ENCODE measurements at regions not wholly inside any gene's neighbourhood (a gene's known extent, or its start where the extent isn't known, plus 50 kb on each side); places are given as distances from the start of the nearest gene placed in this dataset.

- no peak for DNase-seq (ENCODE audit: extremely low spot score, unreplicated experiment)
- Mint-ChIP-seq H3K4me3 (ENCODE audit: unreplicated experiment) (no peak overlapping the region), H3K27me3 (ENCODE audit: unreplicated experiment) (no peaks in the 10 kb centered on the region), H3K27ac (ENCODE audit: unreplicated experiment) (no peak overlapping the region), H3K36me3 (ENCODE audit: unreplicated experiment) (no peaks in the 10 kb centered on the region), H3K4me1 (ENCODE audit: unreplicated experiment) (peaks cover 3% of the 10 kb centered on the region), H3K9me3 (ENCODE audit: unreplicated experiment) (no peaks in the 10 kb centered on the region)
- TF ChIP-seq CTCF (IDR thresholded peaks at IDR 0.05) = no peak
Measured at GRCh38 chr12:71283883-71284282, 126.1 kb upstream of the TSPAN8 start.

GRCh38 chr12:71282925-71283324 is 125.1 kb upstream of the TSPAN8 start:
- TF ChIP-seq CTCF (IDR thresholded peaks at IDR 0.05) = no peak
- no peak for DNase-seq (ENCODE audit: extremely low spot score, unreplicated experiment)
- H3K36me3 Mint-ChIP-seq (ENCODE audit: unreplicated experiment) = no peaks in the 10 kb centered on the region
- peaks cover 3% of the 10 kb centered on the region for H3K4me1 Mint-ChIP-seq (ENCODE audit: unreplicated experiment)
- no peak overlapping the region for H3K4me3 Mint-ChIP-seq (ENCODE audit: unreplicated experiment)
- no peaks in the 10 kb centered on the region for H3K9me3 Mint-ChIP-seq (ENCODE audit: unreplicated experiment)
- H3K27ac Mint-ChIP-seq (ENCODE audit: unreplicated experiment) = no peak overlapping the region
- no peaks in the 10 kb centered on the region for H3K27me3 Mint-ChIP-seq (ENCODE audit: unreplicated experiment)

- H3K4me1 Mint-ChIP-seq (ENCODE audit: unreplicated experiment) = peaks cover 3% of the 10 kb centered on the region
- no peak overlapping the region for H3K27ac Mint-ChIP-seq (ENCODE audit: unreplicated experiment)
- H3K27me3 Mint-ChIP-seq (ENCODE audit: unreplicated experiment) = peaks cover 5% of the 10 kb centered on the region
- no peak for TF ChIP-seq CTCF (IDR thresholded peaks at IDR 0.05)
- H3K36me3 Mint-ChIP-seq (ENCODE audit: unreplicated experiment) = no peaks in the 10 kb centered on the region
- no peak overlapping the region for H3K4me3 Mint-ChIP-seq (ENCODE audit: unreplicated experiment)
- no peak for DNase-seq (ENCODE audit: extremely low spot score, unreplicated experiment)
- H3K9me3 Mint-ChIP-seq (ENCODE audit: unreplicated experiment) = no peaks in the 10 kb centered on the region
Measured at GRCh38 chr12:71282020-71282419, 124.2 kb upstream of the TSPAN8 start.

GRCh38 chr12:71281425-71281824 is 123.6 kb upstream of the TSPAN8 start:
- Mint-ChIP-seq H3K4me3 (ENCODE audit: unreplicated experiment) (no peak overlapping the region), H3K27ac (ENCODE audit: unreplicated experiment) (no peak overlapping the region), H3K9me3 (ENCODE audit: unreplicated experiment) (no peaks in the 10 kb centered on the region), H3K27me3 (ENCODE audit: unreplicated experiment) (peaks cover 5% of the 10 kb centered on the region), H3K36me3 (ENCODE audit: unreplicated experiment) (no peaks in the 10 kb centered on the region), H3K4me1 (ENCODE audit: unreplicated experiment) (peaks cover 9% of the 10 kb centered on the region)
- DNase-seq (ENCODE audit: extremely low spot score, unreplicated experiment) = no peak
- TF ChIP-seq CTCF (IDR thresholded peaks at IDR 0.05) = no peak

- DNase-seq (ENCODE audit: extremely low spot score, unreplicated experiment) = no peak
- TF ChIP-seq CTCF (IDR thresholded peaks at IDR 0.05) = no peak
- Mint-ChIP-seq H3K27ac (ENCODE audit: unreplicated experiment) (no peak overlapping the region), H3K9me3 (ENCODE audit: unreplicated experiment) (no peaks in the 10 kb centered on the region), H3K4me1 (ENCODE audit: unreplicated experiment) (peaks cover 13% of the 10 kb centered on the region), H3K27me3 (ENCODE audit: unreplicated experiment) (peaks cover 5% of the 10 kb centered on the region), H3K36me3 (ENCODE audit: unreplicated experiment) (no peaks in the 10 kb centered on the region), H3K4me3 (ENCODE audit: unreplicated experiment) (no peak overlapping the region)
Measured at GRCh38 chr12:71277866-71278265, 120.1 kb upstream of the TSPAN8 start.

All from osteocyte (in vitro differentiated cells).